Epithelial cell of proximal tubule (primary cell): ENCODE measurements at regions not wholly inside any gene's neighbourhood (a gene's known extent, or its start where the extent isn't known, plus 50 kb on each side); places are given as distances from the start of the nearest gene placed in this dataset.
"Not testable (repeated sequence)": the region's sequence is repeated elsewhere in the genome, so short reads cannot be mapped to it uniquely, and the experiment has no call there.

Experiments
- DNase-seq: peaks from one replicate; pipeline ENCODE4 v3.0.0-alpha.2; 2011; ENCODE audit warnings: low read depth
- H3K4me3 ChIP-seq: 2 replicates; pipeline ENCODE4 v1.5.1; 2011; ENCODE audit warnings: low read depth, mild to moderate bottlenecking, low read length
- TF ChIP-seq, protein P1 (sequence below): conservative IDR thresholded peaks from 2 replicates; pipeline ENCODE4 v1.5.1; 2012; ENCODE audit warnings: low read depth, mild to moderate bottlenecking, low read length

DNA sequence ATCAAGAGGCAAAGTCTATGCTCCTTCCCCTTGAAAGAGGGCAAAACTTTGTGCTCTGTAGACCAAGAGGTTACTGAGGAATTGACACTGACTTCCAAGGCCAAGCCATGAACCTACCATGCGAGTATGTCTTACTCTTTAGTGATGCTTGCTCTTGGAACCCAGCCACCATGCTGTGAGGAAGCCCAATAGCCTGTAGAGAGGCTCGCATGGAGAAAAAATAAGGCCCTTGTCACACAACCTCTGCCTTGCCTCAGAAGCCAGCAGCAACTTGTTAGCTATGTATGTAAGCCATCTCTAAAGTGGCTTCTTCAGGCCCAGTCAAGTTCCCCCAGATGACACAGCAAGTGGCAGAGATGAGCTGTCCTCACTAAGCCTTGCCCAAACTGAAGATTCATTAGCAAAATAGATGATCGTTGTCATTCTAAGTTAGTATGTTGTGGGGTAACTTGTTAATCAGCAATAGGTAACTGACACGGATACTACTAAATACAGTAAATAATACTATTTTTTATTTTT lies 66.1 kb upstream of the RGPD5 start:
- DNase-seq = no peak
- no peak overlapping the region for H3K4me3 ChIP-seq
- TF ChIP-seq, protein P1, sequence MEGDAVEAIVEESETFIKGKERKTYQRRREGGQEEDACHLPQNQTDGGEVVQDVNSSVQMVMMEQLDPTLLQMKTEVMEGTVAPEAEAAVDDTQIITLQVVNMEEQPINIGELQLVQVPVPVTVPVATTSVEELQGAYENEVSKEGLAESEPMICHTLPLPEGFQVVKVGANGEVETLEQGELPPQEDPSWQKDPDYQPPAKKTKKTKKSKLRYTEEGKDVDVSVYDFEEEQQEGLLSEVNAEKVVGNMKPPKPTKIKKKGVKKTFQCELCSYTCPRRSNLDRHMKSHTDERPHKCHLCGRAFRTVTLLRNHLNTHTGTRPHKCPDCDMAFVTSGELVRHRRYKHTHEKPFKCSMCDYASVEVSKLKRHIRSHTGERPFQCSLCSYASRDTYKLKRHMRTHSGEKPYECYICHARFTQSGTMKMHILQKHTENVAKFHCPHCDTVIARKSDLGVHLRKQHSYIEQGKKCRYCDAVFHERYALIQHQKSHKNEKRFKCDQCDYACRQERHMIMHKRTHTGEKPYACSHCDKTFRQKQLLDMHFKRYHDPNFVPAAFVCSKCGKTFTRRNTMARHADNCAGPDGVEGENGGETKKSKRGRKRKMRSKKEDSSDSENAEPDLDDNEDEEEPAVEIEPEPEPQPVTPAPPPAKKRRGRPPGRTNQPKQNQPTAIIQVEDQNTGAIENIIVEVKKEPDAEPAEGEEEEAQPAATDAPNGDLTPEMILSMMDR = no peak

DNA sequence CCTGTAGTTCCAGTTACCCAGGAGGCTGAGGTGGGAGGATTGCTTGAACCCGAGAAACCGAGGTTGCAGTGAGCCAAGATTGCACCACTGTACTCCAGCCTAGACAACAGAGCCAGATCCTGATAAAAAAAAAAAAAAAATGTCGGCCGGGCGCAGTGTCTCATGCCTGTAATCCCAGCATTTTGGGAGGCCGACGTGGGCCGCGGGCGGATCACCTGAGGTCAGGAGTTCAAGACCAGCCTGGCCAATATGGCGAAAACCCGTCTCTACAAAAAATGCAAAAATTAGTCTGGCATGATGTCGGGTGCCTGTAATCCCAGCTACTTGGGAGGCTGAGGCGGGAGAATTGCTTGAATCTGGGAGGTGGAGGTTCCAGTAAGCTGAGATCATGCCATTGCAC lies 60.4 kb upstream of the RGPD5 start:
- not testable (repeated sequence) for DNase-seq, H3K4me3 ChIP-seq

DNA sequence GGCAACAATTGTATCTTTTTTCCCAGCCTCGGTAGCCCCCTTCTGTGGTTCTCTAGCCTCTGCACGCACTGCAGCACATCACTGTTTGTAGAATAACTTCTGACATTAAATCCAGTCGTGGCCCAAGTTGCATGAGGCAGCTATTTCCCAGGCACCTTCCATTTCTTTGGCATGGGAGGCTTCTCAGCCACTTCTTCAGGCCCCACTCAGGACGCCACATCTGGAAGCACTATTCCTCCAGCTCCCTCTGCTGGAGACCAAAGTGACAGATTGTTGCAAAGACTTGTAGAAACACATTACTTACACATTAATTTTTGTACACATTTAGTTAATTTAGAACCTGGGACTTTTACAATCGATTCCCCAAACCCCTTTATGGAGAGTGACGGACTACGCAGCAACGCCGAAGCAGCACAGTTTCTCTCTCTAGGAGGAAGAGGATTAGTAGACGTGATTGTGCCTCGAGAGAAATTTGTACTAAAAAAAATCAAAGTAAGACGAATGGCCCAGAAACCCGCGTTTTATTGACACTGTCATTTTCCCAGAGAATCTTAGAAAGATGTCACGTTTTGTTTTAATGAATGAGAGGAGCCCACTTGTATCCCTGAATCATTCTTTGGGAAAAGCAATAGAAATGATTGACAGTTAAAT lies 57.8 kb upstream of the RGPD5 start:
- DNase-seq = no peak
- TF ChIP-seq, protein P1 = peak; percentile 80
- H3K4me3 ChIP-seq = no peak overlapping the region
